Vagina (tissue), 2 donors: ENCODE measurements at regions not wholly inside any gene's neighbourhood (a gene's known extent, or its start where the extent isn't known, plus 50 kb on each side); places are given as distances from the start of the nearest gene placed in this dataset.

ENCODE experiments used
- POLR2A ChIP-seq, 2 donors: fragments of 450-650 bp; IDR thresholded peaks; one replicate each; pipeline ENCODE4 v1.6.1; 2017; ENCODE audit warnings: antibody characterized with exemption in 2 of 2, mild to moderate bottlenecking in 2 of 2, moderate library complexity in 2 of 2
- TF ChIP-seq, protein P1 (sequence below), 3 experiments: fragments of 450-650 bp in 2 of 3; fragments of 200-600 bp in 1 of 3; sonication (generic) in 1 of 3; IDR thresholded peaks; one replicate each; pipeline ENCODE4 v1.5.1; 2017 to 2019; ENCODE audit warnings: antibody characterized with exemption in 3 of 3, mild to moderate bottlenecking in 2 of 3, moderate library complexity in 2 of 3

DNA sequence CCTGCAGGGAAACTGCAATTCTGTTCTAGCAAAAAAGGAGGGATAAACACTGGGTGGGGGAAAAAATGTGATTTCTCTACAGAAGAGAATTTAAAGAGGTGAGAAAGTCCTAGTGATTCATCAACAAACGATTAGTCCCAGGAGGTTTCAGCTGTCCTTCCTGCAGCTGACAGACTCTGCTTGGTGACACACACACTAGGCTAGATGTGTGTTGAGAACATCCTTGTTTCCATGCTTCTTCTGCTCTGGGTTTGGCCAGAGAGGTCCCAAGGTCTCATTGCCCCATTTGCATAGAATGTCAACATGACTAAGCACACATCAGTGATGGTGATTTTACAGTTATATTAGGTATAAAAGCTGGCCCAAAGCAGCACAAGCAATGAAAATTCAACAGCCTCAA, 258.3 kb downstream of the NFATC2 start:
- TF ChIP-seq, protein P1, sequence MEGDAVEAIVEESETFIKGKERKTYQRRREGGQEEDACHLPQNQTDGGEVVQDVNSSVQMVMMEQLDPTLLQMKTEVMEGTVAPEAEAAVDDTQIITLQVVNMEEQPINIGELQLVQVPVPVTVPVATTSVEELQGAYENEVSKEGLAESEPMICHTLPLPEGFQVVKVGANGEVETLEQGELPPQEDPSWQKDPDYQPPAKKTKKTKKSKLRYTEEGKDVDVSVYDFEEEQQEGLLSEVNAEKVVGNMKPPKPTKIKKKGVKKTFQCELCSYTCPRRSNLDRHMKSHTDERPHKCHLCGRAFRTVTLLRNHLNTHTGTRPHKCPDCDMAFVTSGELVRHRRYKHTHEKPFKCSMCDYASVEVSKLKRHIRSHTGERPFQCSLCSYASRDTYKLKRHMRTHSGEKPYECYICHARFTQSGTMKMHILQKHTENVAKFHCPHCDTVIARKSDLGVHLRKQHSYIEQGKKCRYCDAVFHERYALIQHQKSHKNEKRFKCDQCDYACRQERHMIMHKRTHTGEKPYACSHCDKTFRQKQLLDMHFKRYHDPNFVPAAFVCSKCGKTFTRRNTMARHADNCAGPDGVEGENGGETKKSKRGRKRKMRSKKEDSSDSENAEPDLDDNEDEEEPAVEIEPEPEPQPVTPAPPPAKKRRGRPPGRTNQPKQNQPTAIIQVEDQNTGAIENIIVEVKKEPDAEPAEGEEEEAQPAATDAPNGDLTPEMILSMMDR (IDR thresholded peaks at IDR 0.05) = no peak
- no peak for TF ChIP-seq POLR2A (IDR thresholded peaks at IDR 0.05)
